Neural progenitor cell (in vitro differentiated cells): ENCODE measurements at regions not wholly inside any gene's neighbourhood (a gene's known extent, or its start where the extent isn't known, plus 50 kb on each side); places are given as distances from the start of the nearest gene placed in this dataset.

ENCODE experiments used
- CTCF ChIP-seq: fragments of 200-600 bp; sonication (generic); IDR thresholded peaks from 2 replicates; pipeline ENCODE4 v1.5.1; 2017; ENCODE audit warnings: antibody characterized with exemption, mild to moderate bottlenecking
- EZH2 ChIP-seq: fragments of 200-600 bp; sonication (generic); IDR thresholded peaks from 2 replicates; pipeline ENCODE4 v1.6.1; 2017; ENCODE audit warnings: antibody characterized with exemption, mild to moderate bottlenecking, moderate library complexity
- EZH2phosphoT487 ChIP-seq: fragments of 200-600 bp; sonication (generic); IDR thresholded peaks from 2 replicates; pipeline ENCODE4 v1.6.1; 2017; ENCODE audit warnings: antibody characterized with exemption

- TF ChIP-seq EZH2 (no peak), CTCF (no peak), EZH2phosphoT487 (no peak)
Observed at GRCh38 chr1:90381598-90381997, 335.5 kb downstream of the BARHL2 start.
